Activated CD4-positive, alpha-beta memory T cell treated with anti-CD3 and anti-CD28 coated beads for 36 hours (primary cell): ENCODE measurements at regions not wholly inside any gene's neighbourhood (a gene's known extent, or its start where the extent isn't known, plus 50 kb on each side); places are given as distances from the start of the nearest gene placed in this dataset.

Source experiments
- CTCF ChIA-PET: fragments of 350-600 bp; sonication (Branson Sonifier 250); formaldehyde crosslinking; loops from one replicate; lab custom pipeline; 2021; ENCODE audit warnings: antibody characterized with exemption, inconsistent platforms; lab: Charles Lee
- POLR2A ChIA-PET: fragments of 350-600 bp; sonication (Branson Sonifier 250); formaldehyde crosslinking; loops from one replicate; lab custom pipeline; 2021; ENCODE audit warnings: antibody characterized with exemption; lab: Charles Lee
- DNase-seq: peaks from one replicate; pipeline ENCODE4 v3.0.0-alpha.2; 2020
- H3K27ac Mint-ChIP-seq: one replicate; pipeline ENCODE4 v1.8.0; 2021; ENCODE audit warnings: mixed read lengths
- H3K27me3 Mint-ChIP-seq: one replicate; pipeline ENCODE4 v1.8.0; 2021; ENCODE audit warnings: mixed read lengths
- H3K36me3 Mint-ChIP-seq: one replicate; pipeline ENCODE4 v1.8.0; 2021; ENCODE audit warnings: mixed read lengths
- H3K4me1 Mint-ChIP-seq: one replicate; pipeline ENCODE4 v1.8.0; 2021; ENCODE audit warnings: low read depth, mixed read lengths
- H3K4me3 Mint-ChIP-seq: one replicate; pipeline ENCODE4 v1.8.0; 2021; ENCODE audit warnings: mild to moderate bottlenecking, mixed read lengths
- H3K9me3 Mint-ChIP-seq: one replicate; pipeline ENCODE4 v1.8.0; 2021; ENCODE audit warnings: mixed read lengths
- intact Hi-C: fragments of 100-400 bp; cut with micrococcal nuclease; formaldehyde crosslinking; loops from one replicate; pipeline ENCODE4 v1.15.1; 2023

DNA sequence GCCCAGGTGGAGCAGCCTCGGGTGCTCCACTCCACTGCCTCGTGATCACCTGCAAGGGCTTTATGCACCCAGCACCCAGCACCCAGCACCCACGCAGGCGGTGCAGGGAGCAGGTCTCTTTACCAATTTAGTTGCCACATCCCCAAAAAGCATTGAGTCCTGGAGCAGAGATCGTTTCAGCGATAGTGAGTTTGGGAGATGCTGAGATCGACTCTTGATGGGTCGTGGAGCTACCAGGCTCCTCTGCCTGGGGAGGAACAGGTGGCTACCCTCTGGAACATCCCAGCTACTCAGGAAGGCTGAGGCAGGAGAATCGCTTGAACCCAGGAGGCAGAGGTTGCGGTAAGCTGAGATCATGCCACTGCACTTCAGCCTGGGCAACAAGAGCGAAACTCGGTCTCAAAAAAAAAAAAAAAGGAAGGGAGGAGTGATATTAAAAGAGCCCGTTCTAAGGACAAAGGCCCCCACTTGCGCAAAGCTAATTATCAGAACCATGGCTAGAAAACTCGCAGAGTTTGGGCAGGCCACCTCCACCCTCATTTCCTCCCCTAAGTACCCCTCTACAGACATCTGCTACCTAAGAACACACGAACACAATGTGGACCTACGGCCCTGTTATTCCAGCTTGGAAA lies 106.5 kb upstream of the SLC45A1 start:
- DNase-seq, result no peak
- Mint-ChIP-seq H3K9me3 (no peaks in the 10 kb centered on the region), H3K4me1 (peaks cover 16% of the 10 kb centered on the region), H3K36me3 (no peaks in the 10 kb centered on the region), H3K27ac (no peak overlapping the region), H3K4me3 (no peak overlapping the region), H3K27me3 (peaks cover 29% of the 10 kb centered on the region)
- CTCF ChIA-PET, result no interaction called here
- POLR2A ChIA-PET, result no interaction called here
- intact Hi-C loops, result no loop called here

DNA sequence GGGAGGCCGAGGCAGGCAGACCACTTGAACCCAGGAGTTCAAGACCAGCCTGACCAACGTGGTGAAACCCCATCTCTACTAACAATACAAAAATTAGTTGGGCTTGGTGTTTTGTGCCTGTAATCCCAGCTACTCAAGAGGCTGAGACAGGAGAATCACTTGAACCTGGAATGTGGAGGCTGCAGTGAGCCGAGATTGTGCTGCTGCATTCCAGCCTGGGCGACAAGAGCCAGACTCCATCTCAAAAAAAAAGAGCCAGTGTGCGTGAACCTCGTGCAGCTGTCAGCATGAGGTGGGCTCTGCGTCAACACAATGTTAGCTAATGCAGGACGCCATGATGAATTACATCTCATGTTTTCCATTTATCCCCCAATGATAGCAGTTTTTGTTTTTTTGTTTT lies 110.7 kb upstream of the SLC45A1 start:
- Mint-ChIP-seq H3K27ac (no peak overlapping the region), H3K4me3 (no peak overlapping the region), H3K4me1 (peaks cover 10% of the 10 kb centered on the region), H3K36me3 (no peaks in the 10 kb centered on the region), H3K27me3 (peaks cover 9% of the 10 kb centered on the region), H3K9me3 (no peaks in the 10 kb centered on the region)
- ChIA-PET POLR2A (interaction anchor here (0.6 kb wide), 1 partner anchor 8 kb away, joined by 5 read pairs; no protein-coding TSS in a partner anchor), CTCF (interaction anchor here (0.9 kb wide), 1 partner anchor 16 kb away, joined by 4 read pairs; no protein-coding TSS in a partner anchor)
- intact Hi-C loops, result no loop called here
- DNase-seq, result no peak

GRCh38 chr1:8206391-8206790 lies 111.5 kb upstream of the SLC45A1 start:
- DNase-seq, result no peak
- intact Hi-C loops, result no loop called here
- H3K36me3 Mint-ChIP-seq, result no peaks in the 10 kb centered on the region
- H3K27ac Mint-ChIP-seq, result no peak overlapping the region
- CTCF ChIA-PET, result no interaction called here
- POLR2A ChIA-PET, result no interaction called here
- H3K4me1 Mint-ChIP-seq, result peaks cover 2% of the 10 kb centered on the region
- no peak overlapping the region for H3K4me3 Mint-ChIP-seq
- no peaks in the 10 kb centered on the region for H3K9me3 Mint-ChIP-seq
- H3K27me3 Mint-ChIP-seq, result peaks cover 3% of the 10 kb centered on the region

GRCh38 chr1:8205771-8206170 lies 112.1 kb upstream of the SLC45A1 start:
- CTCF ChIA-PET, result no interaction called here
- H3K36me3 Mint-ChIP-seq, result no peaks in the 10 kb centered on the region
- H3K27me3 Mint-ChIP-seq, result no peaks in the 10 kb centered on the region
- H3K4me3 Mint-ChIP-seq, result no peak overlapping the region
- H3K27ac Mint-ChIP-seq, result no peak overlapping the region
- no peaks in the 10 kb centered on the region for H3K9me3 Mint-ChIP-seq
- no peaks in the 10 kb centered on the region for H3K4me1 Mint-ChIP-seq
- POLR2A ChIA-PET, result no interaction called here
- no peak for DNase-seq
- intact Hi-C loops, result no loop called here

DNA sequence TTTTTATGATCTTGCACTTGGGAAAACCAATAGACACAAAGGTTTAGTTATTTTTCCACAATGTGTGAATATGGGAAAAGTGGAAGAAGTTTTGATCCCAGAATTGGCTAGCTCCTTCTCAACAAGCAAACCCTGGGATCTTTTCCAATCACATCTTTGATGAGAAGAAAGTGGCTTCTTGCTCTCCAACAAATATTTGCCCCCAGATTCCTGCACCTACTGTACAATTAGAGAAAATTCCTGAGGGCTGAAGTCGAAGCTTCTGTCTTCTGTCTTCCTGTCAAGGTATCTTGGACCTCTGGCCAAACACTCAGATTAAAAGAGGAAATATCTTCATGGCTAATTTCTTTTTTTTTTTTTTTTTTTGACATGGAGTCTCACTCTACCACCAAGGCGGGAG lies 113.1 kb upstream of the SLC45A1 start:
- POLR2A ChIA-PET, result no interaction called here
- DNase-seq, result no peak
- Mint-ChIP-seq H3K9me3 (no peaks in the 10 kb centered on the region), H3K36me3 (no peaks in the 10 kb centered on the region), H3K27ac (no peak overlapping the region), H3K4me3 (no peak overlapping the region), H3K4me1 (no peaks in the 10 kb centered on the region), H3K27me3 (no peaks in the 10 kb centered on the region)
- CTCF ChIA-PET, result no interaction called here
- intact Hi-C loops, result no loop called here

GRCh38 chr1:8203551-8203950 lies 114.4 kb upstream of the SLC45A1 start:
- H3K9me3 Mint-ChIP-seq, result no peaks in the 10 kb centered on the region
- CTCF ChIA-PET, result no interaction called here
- no peak overlapping the region for H3K4me3 Mint-ChIP-seq
- intact Hi-C loops, result no loop called here
- no peak overlapping the region for H3K27ac Mint-ChIP-seq
- POLR2A ChIA-PET, result no interaction called here
- H3K36me3 Mint-ChIP-seq, result no peaks in the 10 kb centered on the region
- H3K27me3 Mint-ChIP-seq, result no peaks in the 10 kb centered on the region
- H3K4me1 Mint-ChIP-seq, result no peaks in the 10 kb centered on the region
- DNase-seq, result no peak

- Mint-ChIP-seq H3K36me3 (no peaks in the 10 kb centered on the region), H3K27ac (no peak overlapping the region), H3K9me3 (no peaks in the 10 kb centered on the region), H3K4me3 (no peak overlapping the region), H3K27me3 (no peaks in the 10 kb centered on the region), H3K4me1 (peaks cover under 1% of the 10 kb centered on the region)
- intact Hi-C loops, result no loop called here
- CTCF ChIA-PET, result no interaction called here
- DNase-seq, result no peak
- POLR2A ChIA-PET, result no interaction called here
Observed at GRCh38 chr1:8203056-8203455, 114.9 kb upstream of the SLC45A1 start.

DNA sequence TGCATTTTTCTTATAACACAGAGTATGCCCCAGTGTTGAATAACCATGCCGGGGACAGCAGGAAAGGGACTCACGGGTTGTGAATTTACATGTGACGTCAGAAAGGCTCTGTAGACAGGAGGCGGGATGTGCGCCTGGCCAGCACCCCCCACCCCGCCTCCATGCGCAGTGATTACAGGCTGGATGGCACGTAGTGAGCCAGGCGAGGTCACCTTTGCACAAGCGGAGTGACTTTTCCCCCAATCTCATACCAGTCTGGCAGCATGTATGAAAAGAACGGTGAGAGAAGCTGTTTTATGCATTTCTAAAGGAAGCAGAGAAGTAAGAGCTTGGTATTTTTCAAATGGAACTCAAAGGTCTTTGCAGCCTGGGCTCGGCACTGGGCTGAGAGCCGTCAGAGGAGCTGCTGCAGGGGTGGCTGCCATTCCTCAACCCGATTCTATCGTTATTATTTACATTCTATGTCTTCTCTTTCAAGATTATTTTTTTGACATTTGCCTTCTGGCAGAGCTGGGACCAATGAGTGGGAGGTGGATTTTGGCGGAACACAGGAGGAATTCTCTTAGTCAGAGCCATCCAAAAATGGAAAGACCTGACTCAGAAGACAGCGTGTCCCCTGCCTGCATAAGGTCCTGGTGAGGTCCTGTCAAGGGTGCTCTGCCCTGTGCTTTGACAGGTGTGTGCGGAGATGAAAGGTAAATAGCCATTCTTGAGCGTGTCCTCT lies 115.6 kb upstream of the SLC45A1 start:
- intact Hi-C loops, result no loop called here
- Mint-ChIP-seq H3K27ac (no peak overlapping the region), H3K27me3 (no peaks in the 10 kb centered on the region), H3K9me3 (no peaks in the 10 kb centered on the region), H3K4me3 (no peak overlapping the region), H3K4me1 (peaks cover 7% of the 10 kb centered on the region), H3K36me3 (no peaks in the 10 kb centered on the region)
- DNase-seq, result no peak
- ChIA-PET POLR2A (no interaction called here), CTCF (no interaction called here)

- Mint-ChIP-seq H3K27ac (no peak overlapping the region), H3K4me1 (peaks cover 7% of the 10 kb centered on the region), H3K9me3 (no peaks in the 10 kb centered on the region), H3K27me3 (no peaks in the 10 kb centered on the region), H3K4me3 (no peak overlapping the region), H3K36me3 (no peaks in the 10 kb centered on the region)
- DNase-seq, result no peak
- POLR2A ChIA-PET, result no interaction called here
- CTCF ChIA-PET, result no interaction called here
- intact Hi-C loops, result no loop called here
Observed at GRCh38 chr1:8201331-8201861, 116.5 kb upstream of the SLC45A1 start.

- H3K27me3 Mint-ChIP-seq, result no peaks in the 10 kb centered on the region
- ChIA-PET CTCF (no interaction called here), POLR2A (no interaction called here)
- no peaks in the 10 kb centered on the region for H3K9me3 Mint-ChIP-seq
- H3K4me3 Mint-ChIP-seq, result no peak overlapping the region
- DNase-seq, result no peak
- peaks cover 7% of the 10 kb centered on the region for H3K4me1 Mint-ChIP-seq
- intact Hi-C loops, result no loop called here
- H3K36me3 Mint-ChIP-seq, result no peaks in the 10 kb centered on the region
- H3K27ac Mint-ChIP-seq, result no peak overlapping the region
Observed at GRCh38 chr1:8200317-8201115, 117.4 kb upstream of the SLC45A1 start.

GRCh38 chr1:8198522-8198921 lies 119.4 kb upstream of the SLC45A1 start:
- POLR2A ChIA-PET, result interaction anchor here (0.7 kb wide), 1 partner anchor 1391 kb away, joined by 3 read pairs; no protein-coding TSS in a partner anchor
- H3K4me3 Mint-ChIP-seq, result no peak overlapping the region
- DNase-seq, result no peak
- CTCF ChIA-PET, result no interaction called here
- peaks cover 12% of the 10 kb centered on the region for H3K4me1 Mint-ChIP-seq
- H3K27ac Mint-ChIP-seq, result no peak overlapping the region
- no peaks in the 10 kb centered on the region for H3K9me3 Mint-ChIP-seq
- no peaks in the 10 kb centered on the region for H3K36me3 Mint-ChIP-seq
- no peaks in the 10 kb centered on the region for H3K27me3 Mint-ChIP-seq
- intact Hi-C loops, result no loop called here

DNA sequence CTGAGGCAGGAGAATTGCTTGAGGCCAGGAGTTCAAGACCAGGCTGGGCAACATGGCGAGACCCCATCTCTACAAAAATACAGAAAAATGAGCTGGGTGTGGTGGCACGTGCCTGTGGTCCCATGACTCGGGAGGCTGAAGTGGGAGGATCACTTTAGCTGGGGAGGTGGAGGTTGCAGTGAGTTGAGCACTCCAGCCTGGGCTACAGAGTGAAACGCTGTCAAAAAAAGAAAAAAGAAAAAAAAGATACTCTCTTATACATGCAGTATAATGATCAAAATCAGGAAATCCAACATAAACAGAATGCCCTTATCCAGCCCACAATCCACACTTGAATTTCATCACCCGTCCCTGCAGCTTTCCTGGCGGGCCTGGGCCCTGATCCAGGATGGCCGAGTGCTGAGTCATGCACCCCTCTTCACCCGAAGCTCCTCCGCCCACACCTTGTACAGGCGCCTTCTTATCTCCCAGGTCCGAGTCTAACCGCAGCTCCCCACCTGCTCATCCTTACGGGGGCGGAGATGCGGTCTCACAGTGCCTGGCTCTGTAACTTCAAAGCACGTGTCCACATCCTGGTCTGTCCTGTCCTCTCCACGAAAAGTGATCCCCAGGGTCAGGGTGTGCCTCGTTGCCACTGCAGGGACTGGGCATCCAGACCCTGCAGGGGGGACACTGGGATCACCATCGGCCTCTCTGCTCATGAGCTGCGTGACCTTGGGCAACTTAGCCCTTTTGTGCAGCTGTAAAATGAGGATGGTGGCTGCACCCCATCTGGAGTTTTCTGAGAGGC lies 120.2 kb upstream of the SLC45A1 start:
- H3K27me3 Mint-ChIP-seq, result no peaks in the 10 kb centered on the region
- intact Hi-C loops, result no loop called here
- no peak overlapping the region for H3K4me3 Mint-ChIP-seq
- no peak overlapping the region for H3K27ac Mint-ChIP-seq
- ChIA-PET POLR2A (no interaction called here), CTCF (no interaction called here)
- H3K4me1 Mint-ChIP-seq, result peaks cover 12% of the 10 kb centered on the region
- no peaks in the 10 kb centered on the region for H3K9me3 Mint-ChIP-seq
- peak; percentile 45 for DNase-seq
- H3K36me3 Mint-ChIP-seq, result no peaks in the 10 kb centered on the region
